ENCODE measurements at regions not wholly inside any gene's neighbourhood (a gene's known extent, or its start where the extent isn't known, plus 50 kb on each side); places are given as distances from the start of the nearest gene placed in this dataset.
A peak's percentile ranks its signal among the peaks of the same experiment; 100 is the strongest.

DNA sequence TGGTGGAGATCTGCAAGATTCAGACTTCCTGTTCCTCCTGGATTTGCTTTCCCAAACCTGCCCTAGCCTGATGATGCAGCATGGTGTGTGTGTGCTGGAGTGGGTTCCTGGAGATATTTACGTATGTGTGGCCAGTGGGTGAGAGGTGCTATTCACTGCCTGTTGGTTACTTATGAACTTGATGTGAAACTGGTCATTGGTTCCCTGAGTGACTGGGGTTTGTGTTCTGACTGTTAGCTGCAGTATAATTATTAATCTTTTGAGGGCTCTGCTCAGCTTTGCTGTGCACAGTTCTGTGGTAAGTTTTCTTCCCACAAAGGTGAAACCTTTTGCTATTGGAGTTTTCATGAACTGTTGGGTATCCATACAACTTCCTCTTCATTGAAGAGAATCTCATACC lies 541.8 kb upstream of the FBXO33 start:
- peak; percentile 77 for DNase-seq (ENCODE audit: low read depth)
- no peaks in the 10 kb centered on the region for H3K36me3 ChIP-seq (ENCODE audit: control insufficient read depth, insufficient read depth, low read length)
- no peak overlapping the region for H3K4me3 ChIP-seq (ENCODE audit: low read depth, low read length)
- H3K27me3 ChIP-seq (ENCODE audit: control insufficient read depth, insufficient read depth, low read length) = no peaks in the 10 kb centered on the region
- TF ChIP-seq, protein P1, sequence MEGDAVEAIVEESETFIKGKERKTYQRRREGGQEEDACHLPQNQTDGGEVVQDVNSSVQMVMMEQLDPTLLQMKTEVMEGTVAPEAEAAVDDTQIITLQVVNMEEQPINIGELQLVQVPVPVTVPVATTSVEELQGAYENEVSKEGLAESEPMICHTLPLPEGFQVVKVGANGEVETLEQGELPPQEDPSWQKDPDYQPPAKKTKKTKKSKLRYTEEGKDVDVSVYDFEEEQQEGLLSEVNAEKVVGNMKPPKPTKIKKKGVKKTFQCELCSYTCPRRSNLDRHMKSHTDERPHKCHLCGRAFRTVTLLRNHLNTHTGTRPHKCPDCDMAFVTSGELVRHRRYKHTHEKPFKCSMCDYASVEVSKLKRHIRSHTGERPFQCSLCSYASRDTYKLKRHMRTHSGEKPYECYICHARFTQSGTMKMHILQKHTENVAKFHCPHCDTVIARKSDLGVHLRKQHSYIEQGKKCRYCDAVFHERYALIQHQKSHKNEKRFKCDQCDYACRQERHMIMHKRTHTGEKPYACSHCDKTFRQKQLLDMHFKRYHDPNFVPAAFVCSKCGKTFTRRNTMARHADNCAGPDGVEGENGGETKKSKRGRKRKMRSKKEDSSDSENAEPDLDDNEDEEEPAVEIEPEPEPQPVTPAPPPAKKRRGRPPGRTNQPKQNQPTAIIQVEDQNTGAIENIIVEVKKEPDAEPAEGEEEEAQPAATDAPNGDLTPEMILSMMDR (IDR thresholded peaks at IDR 0.05; ENCODE audit: insufficient read depth, low read length, poor library complexity, severe bottlenecking) = no peak

DNA sequence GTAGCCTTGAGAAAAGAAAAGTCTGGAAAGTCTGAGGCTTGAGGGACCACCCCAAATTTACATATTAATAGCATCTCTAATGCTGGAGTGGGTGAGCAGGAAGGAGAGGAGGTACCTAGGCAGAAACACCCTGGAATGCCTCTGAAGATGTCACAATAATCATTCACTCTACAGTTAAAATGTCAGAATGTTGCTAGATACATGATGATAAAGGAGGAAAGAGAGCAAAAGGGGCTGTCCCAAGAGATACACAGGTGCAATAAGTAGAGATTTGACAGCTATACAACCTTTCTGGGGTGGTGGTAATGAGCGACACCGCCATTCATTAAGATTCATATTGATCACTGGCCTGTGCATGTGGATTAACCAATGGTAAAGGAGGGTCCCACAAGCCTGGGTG lies 540.5 kb upstream of the FBXO33 start:
- Histone ChIP-seq H3K4me3 (ENCODE audit: low read depth, low read length) (no peak overlapping the region), H3K36me3 (ENCODE audit: control insufficient read depth, insufficient read depth, low read length) (no peaks in the 10 kb centered on the region), H3K27me3 (ENCODE audit: control insufficient read depth, insufficient read depth, low read length) (no peaks in the 10 kb centered on the region)
- TF ChIP-seq, protein P1 (IDR thresholded peaks at IDR 0.05; ENCODE audit: insufficient read depth, low read length, poor library complexity, severe bottlenecking) = no peak
- no peak for DNase-seq (ENCODE audit: low read depth)

DNA sequence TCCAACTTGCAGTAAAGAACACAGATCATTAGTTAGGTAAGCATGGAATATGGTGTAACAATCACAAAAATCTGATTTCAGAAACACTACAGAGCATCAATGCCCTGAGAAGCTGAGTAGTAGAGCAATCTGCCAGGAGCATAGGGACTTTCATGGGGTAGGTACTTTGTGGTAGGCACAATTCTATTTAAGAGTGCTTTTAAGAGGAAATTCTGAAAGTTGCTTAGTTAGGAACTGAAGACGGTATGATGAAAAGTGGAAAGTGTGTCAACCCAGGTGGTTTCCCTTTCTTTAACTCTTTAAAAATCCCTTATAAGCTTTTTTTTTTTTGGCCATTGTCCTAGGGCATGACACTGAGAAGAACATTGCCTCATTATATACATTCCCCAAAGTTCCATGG lies 535.7 kb upstream of the FBXO33 start:
- DNase-seq (ENCODE audit: low read depth) = no peak
- H3K27me3 ChIP-seq (ENCODE audit: control insufficient read depth, insufficient read depth, low read length) = no peaks in the 10 kb centered on the region
- no peak overlapping the region for H3K4me3 ChIP-seq (ENCODE audit: low read depth, low read length)
- TF ChIP-seq, protein P1 (IDR thresholded peaks at IDR 0.05; ENCODE audit: insufficient read depth, low read length, poor library complexity, severe bottlenecking) = no peak
- H3K36me3 ChIP-seq (ENCODE audit: control insufficient read depth, insufficient read depth, low read length) = no peaks in the 10 kb centered on the region

DNA sequence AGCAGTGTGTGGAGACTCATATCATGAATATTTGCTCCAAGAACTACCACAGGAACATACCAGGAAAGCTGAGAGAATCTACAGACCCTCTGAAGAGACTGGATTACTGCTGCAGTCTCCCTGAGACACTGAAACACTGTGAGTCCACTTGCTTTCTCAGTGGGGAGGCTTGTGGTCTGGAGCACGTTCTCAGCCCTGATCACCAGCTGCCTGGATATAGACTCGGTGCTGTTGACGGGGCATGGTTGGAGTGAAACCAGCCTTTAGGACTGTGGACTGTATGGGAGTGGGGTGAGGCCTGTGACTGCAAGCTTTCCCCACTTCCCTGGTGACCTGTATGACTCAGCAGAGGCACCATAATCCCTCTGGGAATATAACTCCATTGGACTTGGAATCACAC lies 525.8 kb upstream of the FBXO33 start:
- Histone ChIP-seq H3K27me3 (ENCODE audit: control insufficient read depth, insufficient read depth, low read length) (no peaks in the 10 kb centered on the region), H3K36me3 (ENCODE audit: control insufficient read depth, insufficient read depth, low read length) (no peaks in the 10 kb centered on the region), H3K4me3 (ENCODE audit: low read depth, low read length) (no peak overlapping the region)
- DNase-seq (ENCODE audit: low read depth) = no peak
- TF ChIP-seq, protein P1 (IDR thresholded peaks at IDR 0.05; ENCODE audit: insufficient read depth, low read length, poor library complexity, severe bottlenecking) = no peak

DNA sequence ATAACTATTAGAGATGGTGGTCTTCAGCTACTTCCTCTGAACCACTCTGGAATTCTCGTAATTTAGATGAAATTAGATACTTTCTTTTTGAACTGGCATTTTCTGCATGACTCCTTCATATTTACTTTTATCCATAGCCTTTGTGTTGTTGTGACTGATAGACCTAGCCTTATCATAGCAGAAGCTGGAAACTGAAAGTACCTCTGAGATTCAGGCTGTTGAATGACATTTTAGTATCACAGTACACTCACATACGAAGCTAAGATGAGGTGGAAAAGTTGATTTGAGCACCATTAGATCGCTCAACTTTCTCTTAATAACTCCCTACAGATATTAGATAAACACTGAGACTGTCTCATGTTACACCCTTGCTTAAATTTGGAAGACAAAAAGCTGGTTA lies 525.1 kb upstream of the FBXO33 start:
- Histone ChIP-seq H3K36me3 (ENCODE audit: control insufficient read depth, insufficient read depth, low read length) (no peaks in the 10 kb centered on the region), H3K27me3 (ENCODE audit: control insufficient read depth, insufficient read depth, low read length) (no peaks in the 10 kb centered on the region), H3K4me3 (ENCODE audit: low read depth, low read length) (no peak overlapping the region)
- DNase-seq (ENCODE audit: low read depth) = no peak
- TF ChIP-seq, protein P1 (IDR thresholded peaks at IDR 0.05; ENCODE audit: insufficient read depth, low read length, poor library complexity, severe bottlenecking) = no peak

DNA sequence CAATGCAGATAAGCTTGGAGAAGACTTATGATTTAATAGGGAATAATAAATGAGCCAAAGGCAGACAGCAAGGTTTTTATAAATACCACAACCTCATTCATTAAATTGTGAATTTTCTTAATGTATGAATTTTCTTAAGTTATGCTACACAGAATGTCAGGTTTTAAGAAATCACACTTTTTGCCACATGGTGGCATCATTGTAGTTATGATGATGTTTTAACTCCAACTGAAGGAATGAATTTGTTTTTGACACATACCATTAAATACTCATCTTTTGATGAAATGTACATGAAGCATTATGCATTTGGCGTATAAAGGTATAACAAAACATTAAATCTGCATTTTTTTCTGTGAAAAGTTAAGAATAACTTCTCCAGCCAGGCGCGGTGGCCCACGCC lies 524.1 kb upstream of the FBXO33 start:
- Histone ChIP-seq H3K36me3 (ENCODE audit: control insufficient read depth, insufficient read depth, low read length) (no peaks in the 10 kb centered on the region), H3K27me3 (ENCODE audit: control insufficient read depth, insufficient read depth, low read length) (no peaks in the 10 kb centered on the region), H3K4me3 (ENCODE audit: low read depth, low read length) (no peak overlapping the region)
- TF ChIP-seq, protein P1 (IDR thresholded peaks at IDR 0.05; ENCODE audit: insufficient read depth, low read length, poor library complexity, severe bottlenecking) = no peak
- DNase-seq (ENCODE audit: low read depth) = no peak
